GM23338 (cell line): ENCODE measurements at regions not wholly inside any gene's neighbourhood (a gene's known extent, or its start where the extent isn't known, plus 50 kb on each side); places are given as distances from the start of the nearest gene placed in this dataset.

ENCODE experiments used
- ATAC-seq: fragments of 200-7000 bp; cut with Tn5 transposase; 3 replicates; pipeline ENCODE4 v1.9.1; 2020
- DNase-seq: peaks from one replicate; pipeline ENCODE4 v3.0.0-alpha.2; 2015; ENCODE audit warnings: low spot score
- H2AFZ ChIP-seq: fragments of 200-600 bp; sonication (generic); 2 replicates; pipeline ENCODE4 v1.8.0; 2016; ENCODE audit warnings: antibody characterized with exemption, mild to moderate bottlenecking, moderate library complexity
- H3F3A ChIP-seq: fragments of 200-600 bp; sonication (generic); replicated peaks from 2 replicates; pipeline ENCODE4 v1.8.0; 2017; ENCODE audit warnings: antibody characterized with exemption, mixed run types, low read depth
- H3K27ac ChIP-seq: fragments of 200-600 bp; sonication (generic); 2 replicates; pipeline ENCODE4 v1.6.1; 2016; ENCODE audit warnings: low read depth
- H3K27me3 ChIP-seq: fragments of 200-600 bp; sonication (generic); 2 replicates; pipeline ENCODE4 v1.8.0; 2016; ENCODE audit warnings: mild to moderate bottlenecking, mixed run types, moderate library complexity; ENCODE audit not compliant: insufficient read depth
- H3K36me3 ChIP-seq: fragments of 200-600 bp; sonication (generic); 2 replicates; pipeline ENCODE4 v1.8.0; 2016; ENCODE audit warnings: mild to moderate bottlenecking; ENCODE audit not compliant: insufficient read depth
- H3K4me1 ChIP-seq: fragments of 200-600 bp; sonication (generic); 2 replicates; pipeline ENCODE4 v1.8.0; 2016; ENCODE audit warnings: mild to moderate bottlenecking, moderate library complexity; ENCODE audit not compliant: insufficient read depth
- H3K4me2 ChIP-seq: fragments of 200-600 bp; sonication (generic); 2 replicates; pipeline ENCODE4 v1.7.1; 2017; ENCODE audit warnings: mixed run types
- H3K4me3 ChIP-seq: fragments of 200-600 bp; sonication (generic); 2 replicates; pipeline ENCODE4 v1.6.1; 2016; ENCODE audit warnings: mixed run types
- H3K79me2 ChIP-seq: fragments of 200-600 bp; sonication (generic); replicated peaks from 2 replicates; pipeline ENCODE4 v1.8.0; 2017; ENCODE audit warnings: mild to moderate bottlenecking; ENCODE audit not compliant: insufficient read depth
- H3K9me2 ChIP-seq: fragments of 200-600 bp; sonication (generic); 2 replicates; pipeline ENCODE4 v1.8.0; 2017; ENCODE audit not compliant: insufficient read depth
- H4K20me1 ChIP-seq: fragments of 200-600 bp; sonication (generic); replicated peaks from 2 replicates; pipeline ENCODE4 v1.8.0; 2017; ENCODE audit warnings: mild to moderate bottlenecking; ENCODE audit not compliant: insufficient read depth
- H3K27ac Mint-ChIP-seq: 2 replicates; pipeline ENCODE4 v1.8.0; 2020; ENCODE audit warnings: inconsistent platforms, mild to moderate bottlenecking, moderate library complexity, mixed read lengths
- H3K27me3 Mint-ChIP-seq: 3 replicates; pipeline ENCODE4 v1.8.0; 2022; ENCODE audit warnings: low read depth, mild to moderate bottlenecking, moderate library complexity, mixed read lengths, inconsistent platforms; ENCODE audit not compliant: insufficient read depth, poor library complexity
- H3K36me3 Mint-ChIP-seq: 3 replicates; pipeline ENCODE4 v1.8.0; 2021; ENCODE audit warnings: low read depth, mild to moderate bottlenecking, inconsistent platforms, moderate library complexity, mixed read lengths
- H3K4me1 Mint-ChIP-seq: 3 replicates; pipeline ENCODE4 v1.8.0; 2020; ENCODE audit warnings: mild to moderate bottlenecking, inconsistent platforms, mixed read lengths
- H3K4me3 Mint-ChIP-seq: 3 replicates; pipeline ENCODE4 v1.8.0; 2021; ENCODE audit warnings: moderate library complexity, mild to moderate bottlenecking, inconsistent platforms, mixed read lengths
- H3K9me3 Mint-ChIP-seq: 3 replicates; pipeline ENCODE4 v1.8.0; 2020; ENCODE audit warnings: moderate library complexity, mild to moderate bottlenecking, inconsistent platforms, mixed read lengths
- CREB1 ChIP-seq: fragments of 250-450 bp; sonication (Bioruptor Pico); IDR thresholded peaks from 2 replicates; pipeline ENCODE4 v1.5.0; 2020; ENCODE audit warnings: low read depth, mild to moderate bottlenecking, moderate library complexity
- ETS1 ChIP-seq: IDR thresholded peaks from 2 replicates; pipeline ENCODE4 v1.6.1; 2016; ENCODE audit warnings: antibody characterized with exemption
- EZH2 ChIP-seq: fragments of 200-600 bp; sonication (generic); IDR thresholded peaks from one replicate; pipeline ENCODE4 v1.8.0; 2017; ENCODE audit warnings: antibody characterized with exemption, mild to moderate bottlenecking, low read depth; ENCODE audit not compliant: unreplicated experiment
- EZH2phosphoT487 ChIP-seq: fragments of 200-600 bp; sonication (generic); IDR thresholded peaks from one replicate; pipeline ENCODE4 v1.8.1; 2018; ENCODE audit warnings: antibody characterized with exemption; ENCODE audit not compliant: unreplicated experiment
- POLR2AphosphoS5 ChIP-seq: IDR thresholded peaks from 2 replicates; pipeline ENCODE4 v1.6.1; 2016; ENCODE audit warnings: antibody characterized with exemption, low read depth
- REST ChIP-seq: IDR thresholded peaks from one replicate; pipeline ENCODE4 v1.6.1; 2018; ENCODE audit warnings: antibody characterized with exemption; ENCODE audit not compliant: unreplicated experiment
- ZNF331 ChIP-seq: fragments of 250-450 bp; sonication (Bioruptor Pico); IDR thresholded peaks from 2 replicates; pipeline ENCODE4 v1.5.0; 2020; ENCODE audit warnings: low read depth, mild to moderate bottlenecking, moderate library complexity
- TF ChIP-seq, protein P1 (sequence below), 2 experiments: fragments of 200-600 bp in 1 of 2; sonication (generic) in 1 of 2; conservative IDR thresholded peaks; 2 replicates each; pipeline versions ENCODE4 v1.5.1 to v1.6.1; 2016 to 2017; ENCODE audit warnings: antibody characterized with exemption in 2 of 2, low read depth in 2 of 2, mild to moderate bottlenecking in 2 of 2, moderate library complexity in 1 of 2

DNA sequence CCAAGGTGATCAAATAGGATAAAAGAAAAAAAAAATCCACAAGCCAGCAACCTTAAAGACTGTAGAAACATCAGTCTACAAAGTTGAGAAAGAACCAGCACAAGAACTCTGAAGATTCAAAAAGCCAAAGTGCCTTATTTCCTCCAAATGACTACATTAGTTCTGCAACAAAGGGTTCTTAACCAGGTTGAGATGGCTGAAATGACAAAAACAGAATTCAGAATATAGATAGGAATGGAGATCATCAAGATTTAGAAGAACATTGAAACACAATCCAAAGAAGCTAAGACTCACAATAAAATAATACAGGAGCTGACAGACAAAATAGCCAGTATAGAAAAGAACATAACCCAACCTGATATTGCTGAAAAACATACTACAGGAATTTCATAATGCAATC, 156.5 kb upstream of the ZCCHC13 start:
- H3K27ac Mint-ChIP-seq = no peak overlapping the region
- Histone ChIP-seq H4K20me1 (no peaks in the 10 kb centered on the region), H3K27me3 (no peaks in the 10 kb centered on the region), H3K4me3 (no peak overlapping the region), H3K4me1 (no peaks in the 10 kb centered on the region), H3K79me2 (no peaks in the 10 kb centered on the region), H3K36me3 (no peaks in the 10 kb centered on the region), H3K9me2 (no peaks in the 10 kb centered on the region), H3K27ac (no peak overlapping the region), H3K4me2 (no peak overlapping the region), H2AFZ (no peak overlapping the region), H3F3A (no peaks in the 10 kb centered on the region)
- peaks cover 3% of the 10 kb centered on the region for H3K36me3 Mint-ChIP-seq
- no peak for ATAC-seq
- no peak for TF ChIP-seq REST
- no peak for TF ChIP-seq POLR2AphosphoS5
- no peak for TF ChIP-seq ETS1
- no peak for TF ChIP-seq EZH2
- TF ChIP-seq, protein P1, sequence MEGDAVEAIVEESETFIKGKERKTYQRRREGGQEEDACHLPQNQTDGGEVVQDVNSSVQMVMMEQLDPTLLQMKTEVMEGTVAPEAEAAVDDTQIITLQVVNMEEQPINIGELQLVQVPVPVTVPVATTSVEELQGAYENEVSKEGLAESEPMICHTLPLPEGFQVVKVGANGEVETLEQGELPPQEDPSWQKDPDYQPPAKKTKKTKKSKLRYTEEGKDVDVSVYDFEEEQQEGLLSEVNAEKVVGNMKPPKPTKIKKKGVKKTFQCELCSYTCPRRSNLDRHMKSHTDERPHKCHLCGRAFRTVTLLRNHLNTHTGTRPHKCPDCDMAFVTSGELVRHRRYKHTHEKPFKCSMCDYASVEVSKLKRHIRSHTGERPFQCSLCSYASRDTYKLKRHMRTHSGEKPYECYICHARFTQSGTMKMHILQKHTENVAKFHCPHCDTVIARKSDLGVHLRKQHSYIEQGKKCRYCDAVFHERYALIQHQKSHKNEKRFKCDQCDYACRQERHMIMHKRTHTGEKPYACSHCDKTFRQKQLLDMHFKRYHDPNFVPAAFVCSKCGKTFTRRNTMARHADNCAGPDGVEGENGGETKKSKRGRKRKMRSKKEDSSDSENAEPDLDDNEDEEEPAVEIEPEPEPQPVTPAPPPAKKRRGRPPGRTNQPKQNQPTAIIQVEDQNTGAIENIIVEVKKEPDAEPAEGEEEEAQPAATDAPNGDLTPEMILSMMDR (conservative IDR thresholded peaks at IDR 0.05; ENCODE audit: low read depth in 2 of 2) = no peak
- TF ChIP-seq EZH2phosphoT487 = no peak
- TF ChIP-seq ZNF331 (CRISPR knock-in tag) = no peak
- no peak for DNase-seq
- 0 out of 3 replicates have a peak, but pooled peaks cover 2% of the 10 kb centered on the region for H3K4me1 Mint-ChIP-seq
- H3K9me3 Mint-ChIP-seq = peaks cover 5% of the 10 kb centered on the region; the same call in 2 of the 3 replicates
- H3K27me3 Mint-ChIP-seq = no peaks in the 10 kb centered on the region
- no peak overlapping the region for H3K4me3 Mint-ChIP-seq

- no peaks in the 10 kb centered on the region for H3K4me1 ChIP-seq
- H3K9me2 ChIP-seq = no peaks in the 10 kb centered on the region
- H3K27ac Mint-ChIP-seq = no peak overlapping the region
- H3K4me2 ChIP-seq = no peak overlapping the region
- no peaks in the 10 kb centered on the region for H4K20me1 ChIP-seq
- no peaks in the 10 kb centered on the region; the same call in 1 of the 2 replicates for H3K36me3 ChIP-seq
- no peak for ATAC-seq
- no peak for DNase-seq
- H3K79me2 ChIP-seq = no peaks in the 10 kb centered on the region
- peaks cover 3% of the 10 kb centered on the region for H3K27me3 Mint-ChIP-seq
- peaks cover 56% of the 10 kb centered on the region for H3K36me3 Mint-ChIP-seq
- H3F3A ChIP-seq = no peaks in the 10 kb centered on the region
- H3K27me3 ChIP-seq = no peaks in the 10 kb centered on the region
- H3K9me3 Mint-ChIP-seq = peaks cover 57% of the 10 kb centered on the region
- H3K27ac ChIP-seq = no peak overlapping the region
- H2AFZ ChIP-seq = no peak overlapping the region
- no peak overlapping the region for H3K4me3 ChIP-seq
- H3K4me3 Mint-ChIP-seq = no peak overlapping the region
- no peaks in the 10 kb centered on the region for H3K4me1 Mint-ChIP-seq
- TF ChIP-seq ETS1 (no peak), ZNF331 (CRISPR knock-in tag) (no peak), CREB1 (CRISPR knock-in tag) (no peak)
Measured at GRCh38 chrX:74138943-74139342, 165.0 kb upstream of the ZCCHC13 start.
